ENCODE measurements at regions not wholly inside any gene's neighbourhood (a gene's known extent, or its start where the extent isn't known, plus 50 kb on each side); places are given as distances from the start of the nearest gene placed in this dataset.

GRCh38 chr3:166211451-166211850, 374.2 kb upstream of the BCHE start:
- TF ChIP-seq POLR2AphosphoS5 (IDR thresholded peaks at IDR 0.05; ENCODE audit: low read depth, low read length) = no peak
- no peak for TF ChIP-seq POLR2A (IDR thresholded peaks at IDR 0.05; ENCODE audit: low read depth, low read length)

All from GM12892 (cell line).